Osteocyte (in vitro differentiated cells): ENCODE measurements at regions not wholly inside any gene's neighbourhood (a gene's known extent, or its start where the extent isn't known, plus 50 kb on each side); places are given as distances from the start of the nearest gene placed in this dataset.
"Not testable (repeated sequence)": the region's sequence is repeated elsewhere in the genome, so short reads cannot be mapped to it uniquely, and the experiment has no call there.

ENCODE experiments used
- DNase-seq: peaks from one replicate; pipeline ENCODE4 v3.0.0; 2021; ENCODE audit warnings: mixed read lengths; ENCODE audit not compliant: unreplicated experiment; ENCODE audit errors: extremely low spot score
- H3K27ac Mint-ChIP-seq: one replicate; pipeline ENCODE4 v1.8.0; 2021; ENCODE audit warnings: mild to moderate bottlenecking, mixed read lengths; ENCODE audit not compliant: unreplicated experiment
- H3K27me3 Mint-ChIP-seq: one replicate; pipeline ENCODE4 v1.8.0; 2021; ENCODE audit warnings: mixed read lengths; ENCODE audit not compliant: unreplicated experiment
- H3K36me3 Mint-ChIP-seq: one replicate; pipeline ENCODE4 v1.8.0; 2021; ENCODE audit warnings: mixed read lengths; ENCODE audit not compliant: unreplicated experiment
- H3K4me1 Mint-ChIP-seq: one replicate; pipeline ENCODE4 v1.8.0; 2021; ENCODE audit warnings: mixed read lengths; ENCODE audit not compliant: unreplicated experiment
- H3K4me3 Mint-ChIP-seq: one replicate; pipeline ENCODE4 v1.8.0; 2021; ENCODE audit warnings: mild to moderate bottlenecking, moderate library complexity, mixed read lengths; ENCODE audit not compliant: unreplicated experiment
- H3K9me3 Mint-ChIP-seq: one replicate; pipeline ENCODE4 v1.8.0; 2021; ENCODE audit warnings: mixed read lengths; ENCODE audit not compliant: unreplicated experiment
- TF ChIP-seq, protein P1 (sequence below): fragments of 200-600 bp; sonication (generic); IDR thresholded peaks from 2 replicates; pipeline ENCODE4 v1.5.0; 2021; ENCODE audit warnings: antibody characterized with exemption, mild to moderate bottlenecking, moderate library complexity

DNA sequence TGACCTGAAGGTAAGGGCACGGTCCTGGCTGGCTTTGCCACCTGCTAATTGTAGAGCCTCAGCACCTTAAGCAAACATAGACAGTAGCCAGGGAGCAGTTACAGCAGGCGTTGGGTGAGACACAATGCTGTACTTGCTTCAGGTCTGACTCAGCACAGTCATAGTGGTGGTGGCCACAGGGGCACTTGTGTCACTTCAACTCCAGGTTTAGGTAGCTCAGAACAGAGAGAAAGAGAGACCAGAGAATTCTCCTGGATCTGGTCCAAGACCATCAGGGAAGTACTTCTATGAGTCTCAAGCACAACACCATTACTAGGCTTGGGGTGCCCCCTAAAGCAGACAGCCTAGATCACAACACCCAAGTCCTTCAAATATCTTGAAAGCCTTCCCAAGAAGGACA, 204.4 kb downstream of the OTOL1 start:
- H3K27me3 Mint-ChIP-seq, result no peaks in the 10 kb centered on the region
- no peak overlapping the region for H3K27ac Mint-ChIP-seq
- TF ChIP-seq, protein P1, sequence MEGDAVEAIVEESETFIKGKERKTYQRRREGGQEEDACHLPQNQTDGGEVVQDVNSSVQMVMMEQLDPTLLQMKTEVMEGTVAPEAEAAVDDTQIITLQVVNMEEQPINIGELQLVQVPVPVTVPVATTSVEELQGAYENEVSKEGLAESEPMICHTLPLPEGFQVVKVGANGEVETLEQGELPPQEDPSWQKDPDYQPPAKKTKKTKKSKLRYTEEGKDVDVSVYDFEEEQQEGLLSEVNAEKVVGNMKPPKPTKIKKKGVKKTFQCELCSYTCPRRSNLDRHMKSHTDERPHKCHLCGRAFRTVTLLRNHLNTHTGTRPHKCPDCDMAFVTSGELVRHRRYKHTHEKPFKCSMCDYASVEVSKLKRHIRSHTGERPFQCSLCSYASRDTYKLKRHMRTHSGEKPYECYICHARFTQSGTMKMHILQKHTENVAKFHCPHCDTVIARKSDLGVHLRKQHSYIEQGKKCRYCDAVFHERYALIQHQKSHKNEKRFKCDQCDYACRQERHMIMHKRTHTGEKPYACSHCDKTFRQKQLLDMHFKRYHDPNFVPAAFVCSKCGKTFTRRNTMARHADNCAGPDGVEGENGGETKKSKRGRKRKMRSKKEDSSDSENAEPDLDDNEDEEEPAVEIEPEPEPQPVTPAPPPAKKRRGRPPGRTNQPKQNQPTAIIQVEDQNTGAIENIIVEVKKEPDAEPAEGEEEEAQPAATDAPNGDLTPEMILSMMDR, result no peak
- H3K4me3 Mint-ChIP-seq, result no peak overlapping the region
- no peaks in the 10 kb centered on the region for H3K36me3 Mint-ChIP-seq
- DNase-seq, result no peak
- H3K9me3 Mint-ChIP-seq, result no peaks in the 10 kb centered on the region
- peaks cover 2% of the 10 kb centered on the region for H3K4me1 Mint-ChIP-seq

DNA sequence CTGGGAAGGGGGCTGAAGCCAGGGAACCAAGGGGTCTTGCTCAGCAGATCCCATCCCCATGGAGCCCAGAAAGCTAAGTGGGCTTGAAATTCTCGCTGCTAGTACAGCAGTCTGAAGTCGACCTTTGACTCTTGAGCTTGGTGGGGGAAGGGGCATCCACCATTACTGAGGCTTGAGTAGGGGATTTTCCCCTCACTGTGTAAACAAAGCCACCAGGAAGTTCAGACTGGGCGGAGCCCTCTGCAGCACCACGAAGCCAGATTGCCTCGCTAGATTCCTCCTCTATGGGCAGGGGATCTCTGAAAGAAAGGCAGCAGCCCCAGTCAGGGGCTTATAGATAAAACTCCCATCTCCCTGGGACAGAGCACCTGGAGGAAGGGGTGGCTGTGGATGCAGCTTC, 210.6 kb downstream of the OTOL1 start:
- H3K4me3 Mint-ChIP-seq, H3K9me3 Mint-ChIP-seq, DNase-seq, H3K4me1 Mint-ChIP-seq, H3K27ac Mint-ChIP-seq, H3K27me3 Mint-ChIP-seq, H3K36me3 Mint-ChIP-seq: not testable (repeated sequence)

DNA sequence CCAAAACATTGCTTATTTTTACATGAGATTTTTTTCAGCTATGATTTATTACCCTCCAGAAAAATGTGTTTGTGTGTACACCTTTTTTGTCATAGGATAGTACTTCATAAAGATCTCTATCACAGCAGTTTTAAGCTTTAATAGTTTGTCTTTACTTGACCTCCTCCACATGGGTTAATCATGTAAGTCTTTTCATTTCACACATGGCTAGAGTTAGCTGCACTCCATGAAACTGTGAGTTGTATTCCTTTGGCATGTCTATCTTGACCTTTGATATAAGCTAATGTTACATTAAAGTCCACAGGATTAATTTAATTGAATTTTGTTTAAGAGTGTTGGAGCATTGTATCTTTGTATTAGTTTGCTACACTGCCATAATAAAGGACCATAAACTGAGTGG, 217.1 kb downstream of the OTOL1 start:
- no peak for DNase-seq
- Mint-ChIP-seq H3K9me3 (peaks cover 6% of the 10 kb centered on the region), H3K27ac (no peak overlapping the region), H3K4me1 (no peaks in the 10 kb centered on the region), H3K36me3 (no peaks in the 10 kb centered on the region), H3K27me3 (peaks cover 2% of the 10 kb centered on the region), H3K4me3 (no peak overlapping the region)
- TF ChIP-seq, protein P1, result no peak

DNA sequence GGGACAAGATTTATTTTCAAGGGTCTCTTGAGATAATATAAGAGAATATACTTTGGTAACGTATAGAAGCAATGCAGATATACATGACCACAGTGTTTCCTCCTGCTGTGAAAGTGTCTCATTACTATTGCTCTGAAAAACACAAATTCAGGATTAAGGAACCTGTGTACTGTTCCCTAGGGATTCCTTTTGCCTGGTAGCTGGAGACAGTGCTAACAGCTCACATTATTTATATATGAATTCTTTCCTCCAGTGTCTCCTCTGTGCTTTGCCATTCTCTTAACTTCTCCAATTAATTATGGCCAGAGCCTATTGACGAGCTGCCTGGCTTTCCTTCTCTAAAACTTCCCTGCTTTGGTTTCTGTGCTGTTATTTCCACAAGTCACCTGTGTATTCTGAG, 235.4 kb downstream of the OTOL1 start:
- H3K4me3 Mint-ChIP-seq, result no peak overlapping the region

DNA sequence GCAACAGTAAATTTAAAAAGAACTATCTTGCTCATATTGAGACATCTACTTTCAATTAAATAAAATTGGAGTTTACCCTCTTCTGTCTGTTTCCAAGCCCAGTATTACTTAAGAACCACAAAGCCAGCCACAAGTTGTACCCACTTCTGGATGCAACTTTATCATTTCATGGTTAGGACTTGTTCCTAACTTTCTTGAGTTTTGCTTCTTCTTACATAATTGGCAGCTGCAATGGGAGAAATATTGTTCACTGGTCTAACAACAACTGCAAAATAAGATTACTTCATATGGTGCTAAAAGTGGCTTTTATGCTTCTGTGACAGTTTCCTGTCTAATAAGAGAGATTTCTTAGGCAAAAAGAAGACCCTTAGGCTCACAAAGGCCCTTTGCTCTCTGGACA, 240.6 kb downstream of the OTOL1 start:
- Mint-ChIP-seq H3K36me3 (no peaks in the 10 kb centered on the region), H3K9me3 (no peaks in the 10 kb centered on the region), H3K4me1 (no peaks in the 10 kb centered on the region), H3K4me3 (no peak overlapping the region), H3K27ac (no peak overlapping the region), H3K27me3 (peaks cover 6% of the 10 kb centered on the region)
- TF ChIP-seq, protein P1, result no peak
- no peak for DNase-seq

More for the DNA sequence above, 235.4 kb downstream of the OTOL1 start:
- H3K27me3 Mint-ChIP-seq, result peaks cover 4% of the 10 kb centered on the region
- no peaks in the 10 kb centered on the region for H3K36me3 Mint-ChIP-seq
- no peak for DNase-seq
- no peak overlapping the region for H3K27ac Mint-ChIP-seq
- H3K4me1 Mint-ChIP-seq, result no peaks in the 10 kb centered on the region
- no peaks in the 10 kb centered on the region for H3K9me3 Mint-ChIP-seq
- TF ChIP-seq, protein P1, result no peak

DNA sequence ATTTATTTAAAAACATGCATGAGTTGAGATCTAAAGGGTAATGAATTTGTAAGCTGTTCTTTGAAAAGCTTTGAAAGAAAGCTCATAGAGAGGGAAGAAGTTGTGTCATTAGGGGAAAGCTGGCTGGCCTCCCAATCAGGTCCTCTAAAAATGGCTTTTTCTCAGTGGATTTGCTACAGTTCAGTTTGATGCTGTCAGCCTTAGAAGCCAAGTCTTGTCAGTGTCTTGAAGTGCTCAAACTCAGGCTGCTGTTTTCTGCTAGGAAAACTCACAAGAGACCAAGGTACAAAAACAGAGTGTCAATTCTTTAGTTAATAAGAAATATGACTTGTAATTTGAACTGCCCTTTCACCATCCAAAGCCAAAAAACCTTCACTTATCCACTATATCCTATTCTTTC, 243.8 kb downstream of the OTOL1 start:
- Mint-ChIP-seq H3K4me3 (no peak overlapping the region), H3K27me3 (peaks cover 3% of the 10 kb centered on the region), H3K36me3 (no peaks in the 10 kb centered on the region), H3K27ac (no peak overlapping the region), H3K4me1 (no peaks in the 10 kb centered on the region), H3K9me3 (no peaks in the 10 kb centered on the region)
- TF ChIP-seq, protein P1, result no peak
- DNase-seq, result no peak
